ENCODE measurements at regions not wholly inside any gene's neighbourhood (a gene's known extent, or its start where the extent isn't known, plus 50 kb on each side); places are given as distances from the start of the nearest gene placed in this dataset.
"Not testable (repeated sequence)": the region's sequence is repeated elsewhere in the genome, so short reads cannot be mapped to it uniquely, and the experiment has no call there.

- Mint-ChIP-seq H3K4me3 (no peak overlapping the region), H3K27ac (no peak overlapping the region), H3K36me3 (no peaks in the 10 kb centered on the region), H3K9me3 (peaks cover 2 to 4% of the 10 kb centered on the region in 2 donors), H3K27me3 (ENCODE audit: low read depth in 2 of 2) (peaks cover 0 to 2% of the 10 kb centered on the region in 2 donors), H3K4me1 (no peaks in the 10 kb centered on the region)
- no peak overlapping the region for H3K4me3 ChIP-seq (ENCODE audit: low read length)
- H3K27ac ChIP-seq (ENCODE audit: low read length): no peak overlapping the region
- H3K27me3 ChIP-seq (ENCODE audit: control insufficient read depth, insufficient read depth, low read length): no peaks in the 10 kb centered on the region
- H3K36me3 ChIP-seq (ENCODE audit: control insufficient read depth, insufficient read depth, low read length): no peaks in the 10 kb centered on the region
- no peaks in the 10 kb centered on the region for H3K9me3 ChIP-seq (ENCODE audit: control insufficient read depth, insufficient read depth, low read length)
- no peak for TF ChIP-seq CTCF (IDR thresholded peaks at IDR 0.05)
- no peak for ATAC-seq
- H3K4me1 ChIP-seq (ENCODE audit: control insufficient read depth, insufficient read depth, low read length): no peaks in the 10 kb centered on the region
- no peak for DNase-seq
- WGBS (ENCODE audit: insufficient coverage): 87% methylated on average over 5 of the region's 6 CpGs
- intact Hi-C loops (cut with micrococcal nuclease): no loop called here
Observed at GRCh38 chr5:106985174-106985573, 685.6 kb downstream of the EFNA5 start.

- 80% methylated on average over 11 of the region's 11 CpGs for WGBS (ENCODE audit: insufficient coverage)
- H3K9me3 ChIP-seq (ENCODE audit: control insufficient read depth, insufficient read depth, low read length); H3K4me3 ChIP-seq (ENCODE audit: low read length); H3K36me3 ChIP-seq (ENCODE audit: control insufficient read depth, insufficient read depth, low read length); H3K9me3 Mint-ChIP-seq; H3K27ac ChIP-seq (ENCODE audit: low read length); H3K27ac Mint-ChIP-seq; H3K4me1 Mint-ChIP-seq; intact Hi-C loops (cut with micrococcal nuclease); H3K4me1 ChIP-seq (ENCODE audit: control insufficient read depth, insufficient read depth, low read length); H3K27me3 ChIP-seq (ENCODE audit: control insufficient read depth, insufficient read depth, low read length); H3K4me3 Mint-ChIP-seq; H3K36me3 Mint-ChIP-seq; DNase-seq; ATAC-seq: not testable (repeated sequence)
- H3K27me3 Mint-ChIP-seq (ENCODE audit: low read depth in 2 of 2): peaks cover 12 to 17% of the 10 kb centered on the region in 2 donors
Observed at GRCh38 chr5:106979178-106979577, 691.6 kb downstream of the EFNA5 start.

GRCh38 chr5:106978582-106979165 is 692.1 kb downstream of the EFNA5 start:
- H3K27me3 ChIP-seq (ENCODE audit: control insufficient read depth, insufficient read depth, low read length); H3K36me3 Mint-ChIP-seq; H3K27ac Mint-ChIP-seq; H3K36me3 ChIP-seq (ENCODE audit: control insufficient read depth, insufficient read depth, low read length); DNase-seq; H3K4me1 Mint-ChIP-seq; H3K27ac ChIP-seq (ENCODE audit: low read length); H3K4me3 Mint-ChIP-seq; ATAC-seq; H3K9me3 Mint-ChIP-seq; H3K4me1 ChIP-seq (ENCODE audit: control insufficient read depth, insufficient read depth, low read length); intact Hi-C loops (cut with micrococcal nuclease); H3K4me3 ChIP-seq (ENCODE audit: low read length); H3K9me3 ChIP-seq (ENCODE audit: control insufficient read depth, insufficient read depth, low read length): not testable (repeated sequence)
- H3K27me3 Mint-ChIP-seq (ENCODE audit: low read depth in 2 of 2): peaks cover 12 to 15% of the 10 kb centered on the region in 2 donors
- 84% methylated on average over 12 of the region's 13 CpGs for WGBS (ENCODE audit: insufficient coverage)

GRCh38 chr5:106976363-106976762 is 694.4 kb downstream of the EFNA5 start:
- TF ChIP-seq CTCF (IDR thresholded peaks at IDR 0.05): no peak
- no peaks in the 10 kb centered on the region for H3K36me3 Mint-ChIP-seq

More at GRCh38 chr5:106976363-106976762, 694.4 kb downstream of the EFNA5 start:
- intact Hi-C loops (cut with micrococcal nuclease): no loop called here
- Mint-ChIP-seq H3K4me1 (no peaks in the 10 kb centered on the region), H3K27me3 (ENCODE audit: low read depth in 2 of 2) (peaks cover 15 to 17% of the 10 kb centered on the region in 2 donors), H3K9me3 (peaks cover 2% of the 10 kb centered on the region in 2 donors), H3K4me3 (no peak overlapping the region), H3K27ac (no peak overlapping the region)
- Histone ChIP-seq H3K36me3 (ENCODE audit: control insufficient read depth, insufficient read depth, low read length) (no peaks in the 10 kb centered on the region), H3K4me3 (ENCODE audit: low read length) (no peak overlapping the region), H3K27ac (ENCODE audit: low read length) (no peak overlapping the region), H3K4me1 (ENCODE audit: control insufficient read depth, insufficient read depth, low read length) (no peaks in the 10 kb centered on the region), H3K27me3 (ENCODE audit: control insufficient read depth, insufficient read depth, low read length) (no peaks in the 10 kb centered on the region), H3K9me3 (ENCODE audit: control insufficient read depth, insufficient read depth, low read length) (no peaks in the 10 kb centered on the region)
- no peak for ATAC-seq
- WGBS (ENCODE audit: insufficient coverage): no CpG with 5 or more reads among the region's 3 CpGs
- no peak for DNase-seq

Measured in natural killer cell (primary cell).